ENCODE measurements at regions not wholly inside any gene's neighbourhood (a gene's known extent, or its start where the extent isn't known, plus 50 kb on each side); places are given as distances from the start of the nearest gene placed in this dataset.

DNA sequence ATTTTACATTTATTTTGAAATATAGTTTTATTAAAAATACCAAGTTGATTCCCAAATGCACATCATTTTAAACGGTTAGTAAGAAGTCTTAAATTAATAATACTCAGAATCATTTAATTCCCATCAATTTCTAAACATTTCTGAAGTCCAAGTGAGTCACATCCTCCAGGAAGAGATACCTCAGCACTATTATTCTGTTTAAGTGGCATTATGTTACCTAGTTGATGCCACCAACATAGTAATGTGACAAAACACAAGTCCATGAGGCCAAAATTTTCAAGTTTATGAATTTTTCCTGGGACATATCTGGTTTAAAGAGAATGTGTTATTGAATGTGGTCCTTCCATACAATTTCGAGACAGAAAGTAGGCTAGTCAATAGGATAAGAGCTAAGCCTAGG, 1348.3 kb upstream of the CDH9 start:
- ATAC-seq, result no peak
- Mint-ChIP-seq H3K27ac (no peak overlapping the region), H3K36me3 (ENCODE audit: low read depth) (no peaks in the 10 kb centered on the region), H3K9me3 (peaks cover 16% of the 10 kb centered on the region), H3K27me3 (no peaks in the 10 kb centered on the region), H3K4me3 (no peak overlapping the region), H3K4me1 (ENCODE audit: low read depth) (no peaks in the 10 kb centered on the region)
- intact Hi-C loops (cut with micrococcal nuclease), result no loop called here
- no peak for DNase-seq
- TF ChIP-seq, protein P1, sequence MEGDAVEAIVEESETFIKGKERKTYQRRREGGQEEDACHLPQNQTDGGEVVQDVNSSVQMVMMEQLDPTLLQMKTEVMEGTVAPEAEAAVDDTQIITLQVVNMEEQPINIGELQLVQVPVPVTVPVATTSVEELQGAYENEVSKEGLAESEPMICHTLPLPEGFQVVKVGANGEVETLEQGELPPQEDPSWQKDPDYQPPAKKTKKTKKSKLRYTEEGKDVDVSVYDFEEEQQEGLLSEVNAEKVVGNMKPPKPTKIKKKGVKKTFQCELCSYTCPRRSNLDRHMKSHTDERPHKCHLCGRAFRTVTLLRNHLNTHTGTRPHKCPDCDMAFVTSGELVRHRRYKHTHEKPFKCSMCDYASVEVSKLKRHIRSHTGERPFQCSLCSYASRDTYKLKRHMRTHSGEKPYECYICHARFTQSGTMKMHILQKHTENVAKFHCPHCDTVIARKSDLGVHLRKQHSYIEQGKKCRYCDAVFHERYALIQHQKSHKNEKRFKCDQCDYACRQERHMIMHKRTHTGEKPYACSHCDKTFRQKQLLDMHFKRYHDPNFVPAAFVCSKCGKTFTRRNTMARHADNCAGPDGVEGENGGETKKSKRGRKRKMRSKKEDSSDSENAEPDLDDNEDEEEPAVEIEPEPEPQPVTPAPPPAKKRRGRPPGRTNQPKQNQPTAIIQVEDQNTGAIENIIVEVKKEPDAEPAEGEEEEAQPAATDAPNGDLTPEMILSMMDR (IDR thresholded peaks at IDR 0.05), result no peak
- ChIA-PET CTCF (no interaction called here), POLR2A (no interaction called here)

DNA sequence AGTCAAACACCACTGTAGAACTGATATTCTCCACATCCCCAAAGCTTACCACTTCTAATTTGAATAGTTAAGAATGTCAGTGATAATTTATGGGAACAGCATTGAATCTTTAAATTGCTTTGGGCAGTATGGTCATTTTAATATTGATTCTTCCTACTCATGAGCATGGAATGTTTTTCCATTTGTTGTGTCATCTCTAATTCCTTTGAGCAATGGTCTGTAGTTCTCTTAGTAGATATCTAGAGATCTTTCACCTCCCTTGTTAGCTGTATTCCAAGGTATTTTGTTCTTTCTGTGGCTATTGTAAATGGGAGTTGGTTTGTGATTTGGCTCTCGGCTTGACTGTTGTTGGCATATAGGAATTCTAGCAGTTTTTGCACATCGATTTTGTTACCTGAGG, 1341.8 kb upstream of the CDH9 start:
- TF ChIP-seq, protein P1 (IDR thresholded peaks at IDR 0.05), result no peak
- POLR2A ChIA-PET, result no interaction called here
- H3K27me3 Mint-ChIP-seq, result no peaks in the 10 kb centered on the region
- no peak for ATAC-seq
- no peak overlapping the region for H3K4me3 Mint-ChIP-seq
- no peaks in the 10 kb centered on the region for H3K36me3 Mint-ChIP-seq (ENCODE audit: low read depth)
- no peak overlapping the region for H3K27ac Mint-ChIP-seq
- DNase-seq, result no peak
- H3K9me3 Mint-ChIP-seq, result peaks cover 26% of the 10 kb centered on the region
- CTCF ChIA-PET, result no interaction called here
- H3K4me1 Mint-ChIP-seq (ENCODE audit: low read depth), result no peaks in the 10 kb centered on the region
- intact Hi-C loops (cut with micrococcal nuclease), result no loop called here

DNA sequence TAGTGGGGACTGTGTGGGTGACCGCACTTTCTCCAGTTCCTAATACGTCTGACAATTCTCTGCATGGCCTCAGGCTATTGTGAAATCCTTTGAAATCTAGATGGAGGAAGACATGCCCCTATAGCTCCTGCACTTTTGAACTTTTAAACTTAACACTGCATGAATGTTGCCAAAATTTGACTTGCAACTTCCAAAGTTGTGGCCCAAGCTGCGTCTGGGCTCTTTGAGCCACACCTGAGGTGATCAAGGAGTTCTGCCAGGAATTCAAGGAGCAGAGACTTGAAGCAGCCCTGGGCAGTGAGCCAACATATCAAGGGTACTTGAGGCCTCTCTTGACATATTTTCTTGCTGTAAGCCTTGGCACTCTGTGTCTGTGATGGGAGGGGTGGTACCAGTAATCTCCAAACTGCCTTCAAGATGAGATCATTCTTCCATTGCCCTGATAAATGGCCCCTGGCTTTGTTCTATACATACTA, 1336.1 kb upstream of the CDH9 start:
- Mint-ChIP-seq H3K36me3 (ENCODE audit: low read depth) (no peaks in the 10 kb centered on the region), H3K4me1 (ENCODE audit: low read depth) (no peaks in the 10 kb centered on the region), H3K9me3 (peaks cover 20% of the 10 kb centered on the region), H3K27me3 (no peaks in the 10 kb centered on the region), H3K4me3 (no peak overlapping the region), H3K27ac (no peak overlapping the region)
- TF ChIP-seq, protein P1 (IDR thresholded peaks at IDR 0.05), result no peak
- POLR2A ChIA-PET, result no interaction called here
- CTCF ChIA-PET, result no interaction called here
- intact Hi-C loops (cut with micrococcal nuclease), result no loop called here
- no peak for DNase-seq
- no peak for ATAC-seq

DNA sequence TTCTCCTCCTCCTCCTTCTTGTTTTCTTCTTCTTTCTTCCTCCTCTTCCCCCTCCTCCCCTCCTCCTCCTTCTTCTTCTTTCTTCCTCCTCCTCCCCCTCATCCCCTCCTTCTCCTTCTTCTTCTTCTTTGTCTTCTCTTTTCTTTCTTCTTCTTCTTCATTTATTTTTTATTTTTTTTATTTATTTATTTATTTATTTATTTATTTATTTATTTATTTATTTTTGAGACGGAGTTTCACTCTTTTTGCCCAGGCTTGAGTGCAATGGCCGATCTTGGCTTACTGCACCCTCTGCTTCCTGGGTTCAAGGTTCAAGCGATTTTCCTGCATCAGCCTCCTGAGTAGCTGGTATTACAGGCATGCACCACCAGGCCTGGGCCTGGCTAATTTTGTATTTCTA, 1332.5 kb upstream of the CDH9 start:
- DNase-seq (no peak), ATAC-seq (no peak)
- ChIA-PET CTCF (no interaction called here), POLR2A (no interaction called here)
- H3K4me3 Mint-ChIP-seq, result no peak overlapping the region
- intact Hi-C loops (cut with micrococcal nuclease), result no loop called here
- H3K4me1 Mint-ChIP-seq (ENCODE audit: low read depth), result no peaks in the 10 kb centered on the region
- H3K9me3 Mint-ChIP-seq, result peaks cover 19% of the 10 kb centered on the region
- TF ChIP-seq, protein P1 (IDR thresholded peaks at IDR 0.05), result no peak
- H3K27ac Mint-ChIP-seq, result no peak overlapping the region
- H3K27me3 Mint-ChIP-seq, result no peaks in the 10 kb centered on the region
- no peaks in the 10 kb centered on the region for H3K36me3 Mint-ChIP-seq (ENCODE audit: low read depth)

DNA sequence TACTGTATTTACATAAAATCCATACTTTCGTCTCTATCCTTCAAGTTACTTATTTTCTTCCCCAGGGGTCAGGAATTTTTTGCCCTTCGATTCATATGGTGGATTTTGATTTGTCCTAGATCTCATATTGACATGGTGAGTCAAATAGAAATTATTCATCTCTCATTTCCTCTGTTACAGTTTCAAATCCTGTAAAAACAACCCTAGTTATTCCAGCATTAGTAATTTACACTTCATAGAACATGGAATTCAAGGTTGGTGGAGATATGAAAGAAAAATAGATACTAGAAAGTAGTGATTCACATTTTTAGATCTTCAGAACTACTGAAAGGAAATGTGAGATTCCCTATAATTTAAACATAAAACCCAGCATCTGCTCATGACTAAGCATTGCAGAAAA, 1331.0 kb upstream of the CDH9 start:
- H3K4me3 Mint-ChIP-seq, result no peak overlapping the region
- H3K9me3 Mint-ChIP-seq, result peaks cover 13% of the 10 kb centered on the region
- TF ChIP-seq, protein P1 (IDR thresholded peaks at IDR 0.05), result no peak
- no peak for ATAC-seq
- no peaks in the 10 kb centered on the region for H3K36me3 Mint-ChIP-seq (ENCODE audit: low read depth)
- CTCF ChIA-PET, result no interaction called here
- H3K27me3 Mint-ChIP-seq, result no peaks in the 10 kb centered on the region
- intact Hi-C loops (cut with micrococcal nuclease), result no loop called here
- H3K4me1 Mint-ChIP-seq (ENCODE audit: low read depth), result no peaks in the 10 kb centered on the region
- POLR2A ChIA-PET, result no interaction called here
- H3K27ac Mint-ChIP-seq, result no peak overlapping the region
- no peak for DNase-seq
